Ascending aorta (tissue), 2 donors: ENCODE measurements at regions not wholly inside any gene's neighbourhood (a gene's known extent, or its start where the extent isn't known, plus 50 kb on each side); places are given as distances from the start of the nearest gene placed in this dataset.

ENCODE experiments used
- DNase-seq, 2 donors: peaks; one replicate each; pipeline ENCODE4 v3.0.0-alpha.2; 2019; ENCODE audit warnings: low spot score in 2 of 2
- H3K27ac ChIP-seq, 2 donors: fragments of 200-600 bp; sonication (generic); one replicate each; pipeline ENCODE4 v1.5.1; 2016 to 2017; ENCODE audit warnings: mild to moderate bottlenecking in 1 of 2
- H3K27me3 ChIP-seq: fragments of 200-600 bp; sonication (generic); one replicate; pipeline ENCODE4 v1.5.1; 2017
- H3K36me3 ChIP-seq, 2 donors: fragments of 200-600 bp; sonication (generic); one replicate each; pipeline ENCODE4 v1.5.1; 2016
- H3K4me1 ChIP-seq, 2 donors: fragments of 200-600 bp; sonication (generic); one replicate each; pipeline ENCODE4 v1.5.1; 2016 to 2017; ENCODE audit warnings: mild to moderate bottlenecking in 1 of 2
- H3K4me3 ChIP-seq, 2 donors: fragments of 200-600 bp; sonication (generic); one replicate each; pipeline ENCODE4 v1.5.1; 2016 to 2017; ENCODE audit warnings: mild to moderate bottlenecking in 1 of 2
- H3K9me3 ChIP-seq, 2 donors: fragments of 200-600 bp; sonication (generic); one replicate each; pipeline ENCODE4 v1.5.1; 2016
- CTCF ChIP-seq, 3 experiments: fragments of 200-600 bp in 2 of 3; fragments of 450-650 bp in 1 of 3; sonication (generic) in 2 of 3; IDR thresholded peaks; one replicate each; pipeline ENCODE4 v1.5.1; 2016 to 2019; ENCODE audit warnings: antibody characterized with exemption in 3 of 3, mild to moderate bottlenecking in 1 of 3, moderate library complexity in 1 of 3
- intact Hi-C: fragments of 100-400 bp; cut with DNase I; formaldehyde crosslinking; loops from one replicate; pipeline ENCODE4 v1.15.1; 2023

GRCh38 chr4:12296366-12296765, 867.7 kb upstream of the HS3ST1 start:
- no peak for TF ChIP-seq CTCF (IDR thresholded peaks at IDR 0.05)
- Histone ChIP-seq H3K27me3 (no peaks in the 10 kb centered on the region), H3K36me3 (no peaks in the 10 kb centered on the region), H3K27ac (no peak overlapping the region), H3K4me1 (no peaks in the 10 kb centered on the region), H3K9me3 (no peaks in the 10 kb centered on the region), H3K4me3 (no peak overlapping the region)
- no peak for DNase-seq
- intact Hi-C loops: no loop called here

- Histone ChIP-seq H3K27me3 (no peaks in the 10 kb centered on the region), H3K9me3 (no peaks in the 10 kb centered on the region), H3K27ac (no peak overlapping the region), H3K36me3 (no peaks in the 10 kb centered on the region), H3K4me1 (no peaks in the 10 kb centered on the region), H3K4me3 (no peak overlapping the region)
- TF ChIP-seq CTCF (IDR thresholded peaks at IDR 0.05): no peak
- intact Hi-C loops: no loop called here
- DNase-seq: no peak
Observed at GRCh38 chr4:12293906-12294525, 865.3 kb upstream of the HS3ST1 start.

- Histone ChIP-seq H3K27me3 (no peaks in the 10 kb centered on the region), H3K4me1 (no peaks in the 10 kb centered on the region), H3K9me3 (no peaks in the 10 kb centered on the region), H3K4me3 (no peak overlapping the region), H3K36me3 (no peaks in the 10 kb centered on the region), H3K27ac (no peak overlapping the region)
- intact Hi-C loops: no loop called here
- TF ChIP-seq CTCF (IDR thresholded peaks at IDR 0.05): no peak
- no peak for DNase-seq
Observed at GRCh38 chr4:12286351-12286750, 857.7 kb upstream of the HS3ST1 start.

GRCh38 chr4:12270546-12270945, 841.9 kb upstream of the HS3ST1 start:
- intact Hi-C loops: no loop called here
- Histone ChIP-seq H3K9me3 (no peaks in the 10 kb centered on the region), H3K27ac (no peak overlapping the region), H3K27me3 (no peaks in the 10 kb centered on the region), H3K36me3 (no peaks in the 10 kb centered on the region), H3K4me3 (no peak overlapping the region), H3K4me1 (no peaks in the 10 kb centered on the region)
- DNase-seq: no peak
- no peak for TF ChIP-seq CTCF (IDR thresholded peaks at IDR 0.05)

- no peak overlapping the region for H3K27ac ChIP-seq
- H3K4me3 ChIP-seq: no peak overlapping the region
- H3K27me3 ChIP-seq: no peaks in the 10 kb centered on the region
- H3K4me1 ChIP-seq: no peaks in the 10 kb centered on the region
- intact Hi-C loops: no loop called here
- no peak for TF ChIP-seq CTCF (IDR thresholded peaks at IDR 0.05)
- no peaks in the 10 kb centered on the region for H3K36me3 ChIP-seq
- no peaks in the 10 kb centered on the region for H3K9me3 ChIP-seq
- no peak for DNase-seq
Observed at GRCh38 chr4:12265554-12265953, 836.9 kb upstream of the HS3ST1 start.

GRCh38 chr4:12260453-12260852, 831.8 kb upstream of the HS3ST1 start:
- DNase-seq: no peak
- TF ChIP-seq CTCF (IDR thresholded peaks at IDR 0.05): no peak
- Histone ChIP-seq H3K36me3 (no peaks in the 10 kb centered on the region), H3K27ac (no peak overlapping the region), H3K27me3 (no peaks in the 10 kb centered on the region), H3K9me3 (no peaks in the 10 kb centered on the region), H3K4me3 (no peak overlapping the region), H3K4me1 (no peaks in the 10 kb centered on the region)
- intact Hi-C loops: no loop called here
